HepG2 (cell line): ENCODE measurements at regions not wholly inside any gene's neighbourhood (a gene's known extent, or its start where the extent isn't known, plus 50 kb on each side); places are given as distances from the start of the nearest gene placed in this dataset.

Experiments used
- ATAC-seq: fragments of 200-7000 bp; cut with Tn5 transposase; 3 replicates; pipeline ENCODE4 v1.9.1; 2020; ENCODE audit warnings: mild to moderate bottlenecking, moderate library complexity
- BruUV-seq: library from RNA; stranded (reverse); fragments of 400-500 nt; replicated peaks from 2 replicates; lab custom pipeline; 2021; lab: Mats Ljungman, UMichigan
- CTCF ChIA-PET: fragments of 300-600 bp; formaldehyde crosslinking; extraction: SDS; loops from one replicate; lab custom pipeline; 2021; ENCODE audit warnings: low total read pairs, inconsistent platforms, low intra/inter-chr PET ratio; lab: Yijun Ruan, JAX
- POLR2A ChIA-PET: fragments of 350-600 bp; sonication (Branson Sonifier 250); formaldehyde crosslinking; loops from one replicate; lab custom pipeline; 2020; ENCODE audit warnings: antibody characterized with exemption, inconsistent platforms; lab: Yijun Ruan, JAX
- DNase-seq: peaks from one replicate; pipeline ENCODE4 v3.0.0-alpha.2; 2015; ENCODE audit warnings: low spot score
- FAIRE-seq: peaks from 3 replicates; lab custom pipeline; 2011; peaks lifted over from hg19 to GRCh38; lab: Jason Lieb, UNC
- H2AFZ ChIP-seq: one replicate; pipeline ENCODE4 v1.6.1; 2011; ENCODE audit warnings: low read length, inconsistent platforms
- H3K27ac ChIP-seq: fragments of 300-600 bp; 3 replicates; pipeline ENCODE4 v1.8.0; 2011; ENCODE audit warnings: mixed run types, mild to moderate bottlenecking, mixed read lengths, low read length, inconsistent platforms; ENCODE audit not compliant: insufficient read depth; ENCODE audit errors: extremely low read length
- H3K27me3 ChIP-seq, 2 experiments: fragments of 200-600 bp in 1 of 2; 2 replicates in 1 of 2; 3 replicates in 1 of 2; pipeline versions ENCODE4 v1.6.0 to v1.8.0; 2011; ENCODE audit warnings: low read length in 2 of 2, mild to moderate bottlenecking in 2 of 2, moderate library complexity in 2 of 2, inconsistent platforms in 1 of 2; ENCODE audit not compliant: insufficient read depth in 2 of 2, control insufficient read depth in 1 of 2
- H3K36me3 ChIP-seq, 2 experiments: fragments of 200-600 bp in 1 of 2; replicated peaks in 1 of 2; 2 replicates in 1 of 2; 3 replicates in 1 of 2; pipeline versions ENCODE4 v1.5.1 to v1.8.0; 2011; ENCODE audit warnings: low read length in 2 of 2, inconsistent platforms in 1 of 2; ENCODE audit not compliant: insufficient read depth in 2 of 2, control insufficient read depth in 1 of 2
- H3K4me1 ChIP-seq: 2 replicates; pipeline ENCODE4 v1.5.1; 2012; ENCODE audit warnings: low read length, inconsistent platforms; ENCODE audit not compliant: insufficient read depth
- H3K4me2 ChIP-seq: 2 replicates; pipeline ENCODE4 v1.6.0; 2011; ENCODE audit warnings: low read depth, low read length, inconsistent platforms
- H3K4me3 ChIP-seq, 3 experiments: fragments of 200-600 bp in 1 of 3; sonication (generic), shearing (Covaris generic) in 1 of 3; replicated peaks in 1 of 3; 2 replicates each; pipeline ENCODE4 v1.5.1; 2011 to 2016; ENCODE audit warnings: low read length in 3 of 3, inconsistent platforms in 2 of 3, low read depth in 2 of 3, mild to moderate bottlenecking in 2 of 3, control low read depth in 1 of 3, mixed read lengths in 1 of 3; ENCODE audit not compliant: insufficient read depth in 1 of 3
- H3K79me2 ChIP-seq: one replicate; pipeline ENCODE4 v1.6.1; 2011; ENCODE audit warnings: low read length, inconsistent platforms; ENCODE audit not compliant: insufficient read depth
- H3K9ac ChIP-seq: 2 replicates; pipeline ENCODE4 v1.6.0; 2011; ENCODE audit warnings: mild to moderate bottlenecking, low read depth, low read length, inconsistent platforms; ENCODE audit not compliant: insufficient read depth
- H3K9me3 ChIP-seq: 2 replicates; pipeline ENCODE4 v1.5.1; 2012; ENCODE audit warnings: mild to moderate bottlenecking, low read length
- H4K20me1 ChIP-seq: 2 replicates; pipeline ENCODE4 v1.6.0; 2011; ENCODE audit warnings: inconsistent platforms, mild to moderate bottlenecking, low read length, moderate library complexity; ENCODE audit not compliant: insufficient read depth
- JUN ChIP-seq: sonication (generic); formaldehyde crosslinking; IDR thresholded peaks from 2 replicates; pipeline ENCODE4 v1.4.0; 2020; ENCODE audit warnings: mild to moderate bottlenecking, missing genetic modification reagents
- MEIS2 ChIP-seq: sonication (generic); formaldehyde crosslinking; IDR thresholded peaks from 2 replicates; pipeline ENCODE4 v1.9.0; 2021; ENCODE audit warnings: mild to moderate bottlenecking, missing genetic modification reagents
- PBX2 ChIP-seq: IDR thresholded peaks from 2 replicates; pipeline ENCODE4 v1.6.1; 2016; ENCODE audit warnings: control low read depth
- RBFOX2 ChIP-seq: fragments of 200-400 bp; formaldehyde crosslinking; IDR thresholded peaks from 2 replicates; pipeline ENCODE4 v1.6.1; 2017; ENCODE audit warnings: low read depth, mild to moderate bottlenecking, low read length
- REL ChIP-seq: sonication (generic); formaldehyde crosslinking; conservative IDR thresholded peaks from 2 replicates; pipeline ENCODE4 v1.8.0; 2022; ENCODE audit warnings: mild to moderate bottlenecking, missing genetic modification reagents, moderate library complexity
- SALL2 ChIP-seq: sonication (generic); formaldehyde crosslinking; IDR thresholded peaks from 2 replicates; pipeline ENCODE4 v1.8.1; 2023; ENCODE audit warnings: mild to moderate bottlenecking, missing genetic modification reagents, inconsistent platforms
- SKIL ChIP-seq: sonication (generic); formaldehyde crosslinking; IDR thresholded peaks from 2 replicates; pipeline ENCODE4 v1.8.0; 2022; ENCODE audit warnings: missing genetic modification reagents, mild to moderate bottlenecking, moderate library complexity, borderline replicate concordance
- THAP11 ChIP-seq: IDR thresholded peaks from 2 replicates; pipeline ENCODE4 v1.6.1; 2016; ENCODE audit warnings: missing biosample characterization, missing genetic modification reagents
- ZNF577 ChIP-seq: sonication (generic); formaldehyde crosslinking; IDR thresholded peaks from 2 replicates; pipeline ENCODE4 v1.4.0; 2020; ENCODE audit warnings: mild to moderate bottlenecking, low read depth, missing genetic modification reagents, borderline replicate concordance
- ZNF674 ChIP-seq: sonication (generic); formaldehyde crosslinking; IDR thresholded peaks from 2 replicates; pipeline ENCODE4 v1.5.0; 2020; ENCODE audit warnings: low read depth, mild to moderate bottlenecking, missing genetic modification reagents
- WGBS: methylation state at CpG from one replicate; pipeline ENCODE4 v1.1.6; 2017; ENCODE audit warnings: low lambda C conversion rate; 5-methylcytosine and 5-hydroxymethylcytosine counted together
- in situ Hi-C: cut with HindIII; loops from 2 replicates; pipeline ENCODE4 v1.10.0; 2017; ENCODE audit warnings: low pct_unique_long_range_greater_than_20kb; ENCODE audit not compliant: extremely low pct_ligation_motif_present
- intact Hi-C: fragments of 100-400 bp; cut with micrococcal nuclease; formaldehyde crosslinking; loops from one replicate; pipeline ENCODE4 v1.10.0; 2022; ENCODE audit not compliant: unreplicated experiment
- TF ChIP-seq, protein P1 (sequence below): sonication (generic); formaldehyde crosslinking; IDR thresholded peaks from 2 replicates; pipeline ENCODE4 v1.5.1; 2020; ENCODE audit warnings: missing genetic modification reagents, mild to moderate bottlenecking, borderline replicate concordance

DNA sequence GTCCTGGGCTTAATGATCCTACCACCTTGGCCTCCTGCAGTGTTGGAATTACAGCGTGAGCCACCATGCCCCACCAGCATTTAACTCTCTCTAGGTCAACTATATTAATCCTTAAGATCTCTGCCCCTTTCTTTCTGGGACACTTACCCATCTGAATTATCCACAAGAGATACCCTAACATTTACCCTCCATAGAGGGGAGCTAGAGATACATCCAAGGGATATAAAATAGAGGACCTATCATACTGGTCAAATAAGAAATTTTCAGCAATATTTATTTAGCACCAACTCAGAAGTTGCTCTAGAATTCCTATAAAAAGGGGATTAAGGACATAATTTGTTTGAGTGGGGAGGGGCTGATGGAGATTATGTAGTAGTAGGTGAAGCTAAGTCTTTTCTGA is 96.5 kb downstream of the OTUD1 start:
- POLR2A ChIA-PET: no interaction called here
- no peak overlapping the region for H3K4me2 ChIP-seq
- DNase-seq (no peak), ATAC-seq (no peak), FAIRE-seq (no peak)
- no peak overlapping the region for H3K27ac ChIP-seq
- no peak for TF ChIP-seq MEIS2 (CRISPR knock-in tag)
- no peak for TF ChIP-seq THAP11 (CRISPR knock-in tag)
- TF ChIP-seq SKIL (CRISPR knock-in tag): no peak
- TF ChIP-seq RBFOX2: no peak
- TF ChIP-seq REL: no peak
- TF ChIP-seq SALL2 (CRISPR knock-in tag): no peak
- TF ChIP-seq, protein P1, sequence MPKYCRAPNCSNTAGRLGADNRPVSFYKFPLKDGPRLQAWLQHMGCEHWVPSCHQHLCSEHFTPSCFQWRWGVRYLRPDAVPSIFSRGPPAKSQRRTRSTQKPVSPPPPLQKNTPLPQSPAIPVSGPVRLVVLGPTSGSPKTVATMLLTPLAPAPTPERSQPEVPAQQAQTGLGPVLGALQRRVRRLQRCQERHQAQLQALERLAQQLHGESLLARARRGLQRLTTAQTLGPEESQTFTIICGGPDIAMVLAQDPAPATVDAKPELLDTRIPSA: no peak
- TF ChIP-seq ZNF577 (CRISPR knock-in tag): no peak
- no peak for TF ChIP-seq JUN (CRISPR knock-in tag)
- TF ChIP-seq ZNF674 (CRISPR knock-in tag): no peak
- TF ChIP-seq PBX2 (CRISPR knock-in tag): no peak
- H3K4me1 ChIP-seq: 0 out of 2 replicates have a peak, but pooled peaks cover 10% of the 10 kb centered on the region
- in situ Hi-C loops: loop anchor here (25.0 kb wide), 1 partner anchor 373 kb away; no protein-coding TSS in a partner anchor
- H4K20me1 ChIP-seq: no peaks in the 10 kb centered on the region
- H3K36me3 ChIP-seq: no peaks in the 10 kb centered on the region
- H3K9ac ChIP-seq: no peak overlapping the region
- CTCF ChIA-PET: no interaction called here
- no peaks in the 10 kb centered on the region for H3K9me3 ChIP-seq
- no peak overlapping the region for H3K4me3 ChIP-seq
- no peaks in the 10 kb centered on the region for H3K27me3 ChIP-seq
- no TSS peak for BruUV-seq
- H2AFZ ChIP-seq: no peak overlapping the region
- no peaks in the 10 kb centered on the region for H3K79me2 ChIP-seq
- intact Hi-C loops: no loop called here
- WGBS: 4% methylated on average over 1 of the region's 1 CpG
